ENCODE measurements at regions not wholly inside any gene's neighbourhood (a gene's known extent, or its start where the extent isn't known, plus 50 kb on each side); places are given as distances from the start of the nearest gene placed in this dataset.

- BruUV-seq (replicated peaks), result no TSS peak
- ChIA-PET CTCF (interaction anchor here (1.8 kb wide), 1 partner anchor 171 kb away, joined by 3 read pairs; no protein-coding TSS in a partner anchor), POLR2A (no interaction called here)
- H3K4me3 ChIP-seq (replicated peaks in 1 of 3; ENCODE audit: insufficient read depth in 1 of 3, low read depth in 1 of 3, low read length in 3 of 3), result no peak overlapping the region
- no peak overlapping the region for H2AFZ ChIP-seq (ENCODE audit: low read depth, low read length)
- H3K9me3 ChIP-seq (replicated peaks; ENCODE audit: control insufficient read depth, insufficient read depth, low read length), result no peaks in the 10 kb centered on the region
- no peak for TF ChIP-seq GATA2 (IDR thresholded peaks at IDR 0.05; ENCODE audit: insufficient read depth, insufficient read length, low read depth, low read length)
- no peak for TF ChIP-seq EZH2 (IDR thresholded peaks at IDR 0.05; ENCODE audit: borderline replicate concordance, low read depth, low read length, severe bottlenecking)
- TF ChIP-seq MYC (IDR thresholded peaks at IDR 0.05; ENCODE audit: low read depth, low read length), result no peak
- TF ChIP-seq JUN (IDR thresholded peaks at IDR 0.05; ENCODE audit: borderline replicate concordance, insufficient read depth, insufficient read length, low read depth), result no peak
- no peak for TF ChIP-seq POLR2AphosphoS5 (IDR thresholded peaks at IDR 0.05; ENCODE audit: insufficient read depth, low read depth, low read length)
- TF ChIP-seq, protein P1, sequence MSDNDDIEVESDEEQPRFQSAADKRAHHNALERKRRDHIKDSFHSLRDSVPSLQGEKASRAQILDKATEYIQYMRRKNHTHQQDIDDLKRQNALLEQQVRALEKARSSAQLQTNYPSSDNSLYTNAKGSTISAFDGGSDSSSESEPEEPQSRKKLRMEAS (IDR thresholded peaks at IDR 0.05; ENCODE audit: insufficient read depth, insufficient read length), result no peak
- TF ChIP-seq FOS (IDR thresholded peaks at IDR 0.05; ENCODE audit: borderline replicate concordance, insufficient read depth, low read length), result no peak
- TF ChIP-seq, protein P2, sequence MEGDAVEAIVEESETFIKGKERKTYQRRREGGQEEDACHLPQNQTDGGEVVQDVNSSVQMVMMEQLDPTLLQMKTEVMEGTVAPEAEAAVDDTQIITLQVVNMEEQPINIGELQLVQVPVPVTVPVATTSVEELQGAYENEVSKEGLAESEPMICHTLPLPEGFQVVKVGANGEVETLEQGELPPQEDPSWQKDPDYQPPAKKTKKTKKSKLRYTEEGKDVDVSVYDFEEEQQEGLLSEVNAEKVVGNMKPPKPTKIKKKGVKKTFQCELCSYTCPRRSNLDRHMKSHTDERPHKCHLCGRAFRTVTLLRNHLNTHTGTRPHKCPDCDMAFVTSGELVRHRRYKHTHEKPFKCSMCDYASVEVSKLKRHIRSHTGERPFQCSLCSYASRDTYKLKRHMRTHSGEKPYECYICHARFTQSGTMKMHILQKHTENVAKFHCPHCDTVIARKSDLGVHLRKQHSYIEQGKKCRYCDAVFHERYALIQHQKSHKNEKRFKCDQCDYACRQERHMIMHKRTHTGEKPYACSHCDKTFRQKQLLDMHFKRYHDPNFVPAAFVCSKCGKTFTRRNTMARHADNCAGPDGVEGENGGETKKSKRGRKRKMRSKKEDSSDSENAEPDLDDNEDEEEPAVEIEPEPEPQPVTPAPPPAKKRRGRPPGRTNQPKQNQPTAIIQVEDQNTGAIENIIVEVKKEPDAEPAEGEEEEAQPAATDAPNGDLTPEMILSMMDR (IDR thresholded peaks at IDR 0.05; ENCODE audit: extremely low read depth in 1 of 2, insufficient read depth in 1 of 2, low read depth in 1 of 2, low read length in 2 of 2), result no peak
- no peak for TF ChIP-seq POLR2A (IDR thresholded peaks at IDR 0.05; ENCODE audit: low read depth, low read length)
- no peaks in the 10 kb centered on the region for H3K9me1 ChIP-seq (replicated peaks; ENCODE audit: control insufficient read depth, extremely low read depth, insufficient read depth, low read length)
- no peaks in the 10 kb centered on the region for H3K27me3 ChIP-seq (ENCODE audit: control insufficient read depth in 2 of 2, insufficient read depth in 2 of 2, low read length in 2 of 2)
- H3K79me2 ChIP-seq (ENCODE audit: control insufficient read depth, insufficient read depth, low read length), result no peaks in the 10 kb centered on the region
- dilution Hi-C loops (cut with MboI; ENCODE audit: extremely low pct_ligation_motif_present, low sequenced_read_pairs) (no loop called here), intact Hi-C loops (cut with micrococcal nuclease) (no loop called here)
- DNase-seq (ENCODE audit: low read depth, low spot score) (no peak), FAIRE-seq (no peak)
- no peaks in the 10 kb centered on the region for H3K4me1 ChIP-seq (ENCODE audit: control insufficient read depth, extremely low read depth, insufficient read depth, low read length)
- H3K4me2 ChIP-seq (ENCODE audit: insufficient read depth, low read length), result no peak overlapping the region
- H3K27ac ChIP-seq (ENCODE audit: insufficient read depth, low read depth, low read length), result no peak overlapping the region
- no peaks in the 10 kb centered on the region for H3K36me3 ChIP-seq (ENCODE audit: control insufficient read depth in 2 of 2, extremely low read depth in 1 of 2, insufficient read depth in 2 of 2, low read length in 2 of 2)
- no peaks in the 10 kb centered on the region for H4K20me1 ChIP-seq (replicated peaks; ENCODE audit: control insufficient read depth, extremely low read depth, insufficient read depth, low read length)
- H3K9ac ChIP-seq (replicated peaks; ENCODE audit: extremely low read depth, insufficient read depth, low read length), result no peak overlapping the region
Observed at GRCh38 chr10:3568983-3569382, 216.0 kb downstream of the KLF6 start.
